AG04449 (cell line): ENCODE measurements at regions not wholly inside any gene's neighbourhood (a gene's known extent, or its start where the extent isn't known, plus 50 kb on each side); places are given as distances from the start of the nearest gene placed in this dataset.
A peak's percentile ranks its signal among the peaks of the same experiment; 100 is the strongest.
"Not testable (repeated sequence)": the region's sequence is repeated elsewhere in the genome, so short reads cannot be mapped to it uniquely, and the experiment has no call there.

Experiments used
- CTCF ChIA-PET: fragments of 350-600 bp; formaldehyde crosslinking; extraction: SDS; loops from one replicate; lab custom pipeline; 2021; ENCODE audit warnings: antibody characterized with exemption; lab: Yijun Ruan, JAX
- POLR2A ChIA-PET: fragments of 400-600, 350-600 bp; formaldehyde crosslinking; extraction: SDS; loops from one replicate; lab custom pipeline; 2020; ENCODE audit warnings: antibody characterized with exemption, inconsistent platforms; lab: Yijun Ruan, JAX
- DNase-seq: peaks from one replicate; pipeline ENCODE4 v3.0.0-alpha.2; 2010; ENCODE audit warnings: low read depth, low spot score
- H3K4me3 ChIP-seq: 2 replicates; pipeline ENCODE4 v1.5.1; 2011; ENCODE audit warnings: low read depth, mild to moderate bottlenecking, control low read depth, low read length
- TF ChIP-seq, protein P1 (sequence below): IDR thresholded peaks from one replicate; pipeline ENCODE4 v1.5.1; 2011; ENCODE audit warnings: mild to moderate bottlenecking, moderate library complexity, low read length, control low read depth, inconsistent platforms; ENCODE audit not compliant: insufficient read depth; ENCODE audit errors: missing control alignments

DNA sequence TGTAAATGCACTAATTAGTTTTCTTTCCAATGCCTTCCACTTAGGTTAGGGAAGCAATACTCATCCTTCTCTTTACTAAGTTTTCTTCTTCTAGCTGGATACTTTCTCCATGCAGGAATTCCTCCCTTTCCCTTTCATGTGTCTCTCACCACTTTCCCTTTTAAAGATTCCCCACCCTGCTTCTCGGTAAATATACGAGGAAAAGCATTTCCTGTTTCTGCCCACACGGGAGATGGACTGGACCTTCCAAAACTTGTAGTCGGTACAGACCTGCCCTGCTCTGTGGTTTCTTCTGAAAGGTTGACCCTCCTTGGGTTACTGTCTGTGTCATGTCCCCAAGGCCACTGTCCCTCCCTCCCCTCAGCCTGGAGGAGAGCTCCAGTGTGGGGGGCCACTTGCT, 58.9 kb upstream of the LYZL2 start:
- DNase-seq: no peak
- ChIA-PET CTCF (interaction anchor here (0.8 to 5.5 kb wide), 28 partner anchors 14 to 1345 kb away, joined by 3 to 50 read pairs (median 4); no protein-coding TSS in a partner anchor), POLR2A (interaction anchor here (1.1 kb wide), 1 partner anchor 1081 kb away, joined by 3 read pairs; no protein-coding TSS in a partner anchor)
- H3K4me3 ChIP-seq: no peak overlapping the region
- TF ChIP-seq, protein P1, sequence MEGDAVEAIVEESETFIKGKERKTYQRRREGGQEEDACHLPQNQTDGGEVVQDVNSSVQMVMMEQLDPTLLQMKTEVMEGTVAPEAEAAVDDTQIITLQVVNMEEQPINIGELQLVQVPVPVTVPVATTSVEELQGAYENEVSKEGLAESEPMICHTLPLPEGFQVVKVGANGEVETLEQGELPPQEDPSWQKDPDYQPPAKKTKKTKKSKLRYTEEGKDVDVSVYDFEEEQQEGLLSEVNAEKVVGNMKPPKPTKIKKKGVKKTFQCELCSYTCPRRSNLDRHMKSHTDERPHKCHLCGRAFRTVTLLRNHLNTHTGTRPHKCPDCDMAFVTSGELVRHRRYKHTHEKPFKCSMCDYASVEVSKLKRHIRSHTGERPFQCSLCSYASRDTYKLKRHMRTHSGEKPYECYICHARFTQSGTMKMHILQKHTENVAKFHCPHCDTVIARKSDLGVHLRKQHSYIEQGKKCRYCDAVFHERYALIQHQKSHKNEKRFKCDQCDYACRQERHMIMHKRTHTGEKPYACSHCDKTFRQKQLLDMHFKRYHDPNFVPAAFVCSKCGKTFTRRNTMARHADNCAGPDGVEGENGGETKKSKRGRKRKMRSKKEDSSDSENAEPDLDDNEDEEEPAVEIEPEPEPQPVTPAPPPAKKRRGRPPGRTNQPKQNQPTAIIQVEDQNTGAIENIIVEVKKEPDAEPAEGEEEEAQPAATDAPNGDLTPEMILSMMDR: no peak

DNA sequence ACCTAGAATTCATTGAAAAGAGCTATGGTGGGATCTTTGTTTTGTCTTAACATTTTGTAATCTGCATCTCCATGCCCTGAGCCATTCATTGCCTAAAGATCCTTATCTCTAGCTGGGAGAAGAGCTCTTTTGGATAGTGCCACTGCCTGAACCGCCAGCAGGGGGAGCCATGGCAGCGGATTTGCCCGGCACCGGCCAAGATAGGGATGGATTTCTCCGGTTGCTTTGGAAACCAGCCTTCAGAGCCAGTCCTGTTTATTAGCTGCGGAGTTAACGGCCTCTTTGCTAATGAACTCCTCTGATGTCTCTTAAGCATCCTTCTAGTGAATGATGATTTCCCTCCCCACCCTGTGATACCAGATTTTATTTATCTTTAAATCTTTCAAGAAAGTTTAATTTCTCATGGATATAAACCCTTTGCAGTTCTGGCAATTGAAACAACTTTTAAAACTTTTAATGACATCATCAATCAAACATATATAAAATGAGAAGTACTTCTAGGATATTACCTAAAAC, 58.2 kb upstream of the LYZL2 start:
- no peak overlapping the region for H3K4me3 ChIP-seq
- TF ChIP-seq, protein P1: peak; percentile 86

DNA sequence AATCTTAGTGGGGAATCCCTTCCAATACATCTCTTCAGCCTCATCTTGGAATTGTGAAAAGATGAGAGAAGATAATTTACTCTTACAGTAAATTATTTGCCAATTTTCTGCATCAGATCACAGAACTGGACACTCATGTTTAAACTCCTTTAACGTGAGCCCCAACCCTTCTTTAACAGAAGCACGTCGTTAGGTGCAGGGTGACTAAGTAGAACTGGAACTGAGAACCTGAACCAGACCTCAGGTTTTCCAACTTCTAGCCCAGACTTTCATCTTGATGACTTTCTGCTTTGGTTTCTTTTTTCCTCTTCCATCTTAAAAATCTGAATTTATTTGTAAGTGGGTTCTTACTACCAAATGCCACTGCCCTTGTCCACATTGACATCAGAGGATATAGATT, 57.2 kb upstream of the LYZL2 start:
- ChIA-PET POLR2A (no interaction called here), CTCF (interaction anchor here (1.0 to 5.5 kb wide), 20 partner anchors 11 to 1347 kb away, joined by 3 to 50 read pairs (median 4); partner anchors contain the start of gene ZNF438)
- no peak for DNase-seq
- TF ChIP-seq, protein P1: no peak
- no peak overlapping the region for H3K4me3 ChIP-seq

More for the DNA sequence above, 58.2 kb upstream of the LYZL2 start:
- POLR2A ChIA-PET: interaction anchor here (1.1 kb wide), 1 partner anchor 1082 kb away, joined by 3 read pairs; no protein-coding TSS in a partner anchor
- CTCF ChIA-PET: interaction anchor here (0.6 to 5.5 kb wide), 46 partner anchors 13 to 1346 kb away, joined by 3 to 50 read pairs (median 3); partner anchors contain the start of gene ZNF438
- DNase-seq: no peak

DNA sequence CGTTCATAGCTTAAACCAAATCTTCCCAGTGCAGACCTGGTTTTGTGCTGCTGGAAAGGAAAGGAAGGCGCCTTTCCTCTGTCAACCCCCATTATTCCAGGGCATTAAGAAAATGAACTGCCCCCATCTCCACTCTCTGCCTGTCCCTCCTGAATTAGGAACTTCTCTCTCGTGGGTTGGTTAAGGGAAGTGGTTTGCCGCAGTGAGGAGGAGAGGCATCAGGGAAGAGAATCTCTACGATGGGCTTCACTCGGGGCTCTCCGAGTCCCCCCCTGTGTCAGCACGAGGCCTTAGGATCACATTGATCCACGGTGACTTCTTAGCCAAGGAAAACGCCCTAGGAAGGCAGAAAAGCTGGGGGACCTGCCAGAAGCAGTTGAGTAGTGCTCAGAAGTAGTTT, 53.9 kb upstream of the LYZL2 start:
- no peak for DNase-seq
- POLR2A ChIA-PET: no interaction called here
- H3K4me3 ChIP-seq: no peak overlapping the region
- TF ChIP-seq, protein P1: no peak
- CTCF ChIA-PET: interaction anchor here (5.5 kb wide), 1 partner anchor 13 kb away, joined by 50 read pairs; no protein-coding TSS in a partner anchor

DNA sequence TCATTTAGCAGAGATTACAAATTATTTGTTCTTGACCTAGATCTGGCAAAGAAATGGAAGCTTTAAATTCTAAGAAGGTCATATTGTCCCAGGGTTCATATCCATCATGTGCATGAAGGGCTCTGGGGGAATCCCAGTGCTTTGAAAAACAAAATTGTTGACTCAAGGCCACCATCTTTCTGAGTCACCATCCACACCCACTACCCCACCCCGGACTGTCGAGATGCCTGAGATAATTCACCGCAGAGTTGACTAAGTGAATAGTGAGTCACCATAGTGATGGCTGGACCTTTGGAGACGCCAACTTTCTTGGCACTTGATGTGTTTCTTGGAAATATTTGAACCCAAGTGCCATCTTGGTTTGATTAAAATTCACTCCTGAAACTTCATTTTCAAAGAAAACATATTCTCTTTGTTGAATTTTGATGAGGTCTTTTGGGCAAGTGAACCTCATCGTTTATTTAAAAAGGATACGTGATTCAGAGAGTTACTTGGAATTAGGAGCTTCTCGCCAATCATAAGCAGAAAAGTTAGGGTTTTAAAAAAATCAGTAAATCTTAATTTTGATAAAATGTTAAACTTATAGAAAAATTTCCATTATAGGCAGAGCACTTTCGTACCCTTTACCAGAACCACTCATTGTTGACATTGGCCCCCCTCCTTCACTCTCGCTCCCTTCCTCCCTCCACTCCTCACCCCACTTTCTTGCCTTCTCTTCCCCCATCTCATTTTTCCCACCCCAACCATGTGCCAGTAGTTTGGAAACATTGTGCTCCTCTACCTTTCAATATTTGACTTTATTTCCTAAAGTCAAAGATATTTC, 53.0 kb upstream of the LYZL2 start:
- CTCF ChIA-PET: interaction anchor here (2.6 to 4.5 kb wide), 2 partner anchors 12 to 43 kb away, joined by 9 to 60 read pairs; no protein-coding TSS in a partner anchor
- POLR2A ChIA-PET, H3K4me3 ChIP-seq: not testable (repeated sequence)
- peak; percentile 58 for DNase-seq

DNA sequence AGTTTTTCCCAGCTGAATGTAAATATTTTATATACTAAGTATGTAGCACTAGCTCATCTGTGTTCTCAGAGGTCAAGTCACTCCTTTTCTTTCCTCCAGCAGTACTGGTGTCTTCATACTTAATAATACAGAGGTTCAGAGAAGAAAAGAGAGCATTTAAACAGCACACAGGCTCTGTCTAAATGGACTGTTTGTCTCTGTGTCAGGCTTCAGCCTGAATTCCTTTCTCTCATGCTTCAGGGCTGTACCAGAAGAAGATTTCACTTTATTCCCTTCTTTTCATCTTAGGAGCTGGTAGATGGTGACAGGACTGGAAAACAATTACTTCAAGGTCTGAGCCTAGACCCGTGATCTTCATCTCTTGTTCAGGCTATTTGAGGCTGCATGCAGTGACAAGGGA, 51.4 kb upstream of the LYZL2 start:
- CTCF ChIA-PET: interaction anchor here (0.6 to 4.5 kb wide), 4 partner anchors 9 to 41 kb away, joined by 3 to 60 read pairs (median 8); no protein-coding TSS in a partner anchor
- no peak for DNase-seq
- POLR2A ChIA-PET: no interaction called here
- no peak overlapping the region for H3K4me3 ChIP-seq
- TF ChIP-seq, protein P1: no peak
